Endothelial cell of umbilical vein (primary cell): ENCODE measurements at regions not wholly inside any gene's neighbourhood (a gene's known extent, or its start where the extent isn't known, plus 50 kb on each side); places are given as distances from the start of the nearest gene placed in this dataset.

ENCODE experiments used
- BruUV-seq: library from RNA; stranded (reverse); fragments of 400-500 nt; replicated peaks from 2 replicates; lab custom pipeline; 2021; lab: Mats Ljungman, UMichigan
- CTCF ChIA-PET: fragments of 300-600, 350-600 bp; sonication (Branson Sonifier 250); formaldehyde crosslinking; loops from one replicate; lab custom pipeline; 2021; ENCODE audit warnings: antibody characterized with exemption, inconsistent platforms; lab: Charles Lee
- POLR2A ChIA-PET: fragments of 300-600, 350-600 bp; sonication (Branson Sonifier 250); formaldehyde crosslinking; loops from one replicate; lab custom pipeline; 2021; ENCODE audit warnings: antibody characterized with exemption, inconsistent platforms; lab: Charles Lee
- DNase-seq: peaks from one replicate; pipeline ENCODE4 v3.0.0-alpha.2; 2011; ENCODE audit warnings: low read depth, low spot score
- FAIRE-seq: peaks from 2 replicates; lab custom pipeline; 2011; peaks lifted over from hg19 to GRCh38; lab: Jason Lieb, UNC
- H2AFZ ChIP-seq: 2 replicates; pipeline ENCODE4 v1.6.0; 2012; ENCODE audit warnings: low read depth, low read length, control low read depth, inconsistent platforms
- H3K27ac ChIP-seq: 2 replicates; pipeline ENCODE4 v1.5.1; 2011; ENCODE audit warnings: low read depth, mild to moderate bottlenecking, control low read depth, low read length, moderate library complexity; ENCODE audit not compliant: insufficient read depth
- H3K27me3 ChIP-seq, 2 experiments: 2 replicates each; pipeline versions ENCODE4 v1.6.0 to v1.6.1; 2011; ENCODE audit warnings: low read length in 2 of 2, mixed read lengths in 1 of 2; ENCODE audit not compliant: control insufficient read depth in 2 of 2, insufficient read depth in 2 of 2
- H3K36me3 ChIP-seq, 2 experiments: 2 replicates in 1 of 2; 3 replicates in 1 of 2; pipeline ENCODE4 v1.5.1; 2011; ENCODE audit warnings: low read length in 2 of 2, mild to moderate bottlenecking in 1 of 2, moderate library complexity in 1 of 2; ENCODE audit not compliant: control insufficient read depth in 2 of 2, insufficient read depth in 2 of 2; ENCODE audit errors: extremely low read depth in 1 of 2
- H3K4me1 ChIP-seq: 3 replicates; pipeline ENCODE4 v1.5.1; 2011; ENCODE audit warnings: mild to moderate bottlenecking, low read length; ENCODE audit not compliant: control insufficient read depth, insufficient read depth; ENCODE audit errors: extremely low read depth
- H3K4me2 ChIP-seq: 2 replicates; pipeline ENCODE4 v1.6.1; 2011; ENCODE audit warnings: low read length, control low read depth, mixed read lengths; ENCODE audit not compliant: insufficient read depth
- H3K4me3 ChIP-seq, 3 experiments: fragments of 200-600 bp in 1 of 3; sonication (generic), shearing (Covaris generic) in 1 of 3; replicated peaks in 1 of 3; 2 replicates each; pipeline ENCODE4 v1.5.1; 2011 to 2016; ENCODE audit warnings: control low read depth in 3 of 3, low read length in 3 of 3, mild to moderate bottlenecking in 2 of 3, inconsistent platforms in 1 of 3, low read depth in 1 of 3, moderate library complexity in 1 of 3; ENCODE audit not compliant: insufficient read depth in 1 of 3
- H3K79me2 ChIP-seq: 2 replicates; pipeline ENCODE4 v1.6.0; 2012; ENCODE audit warnings: low read length, inconsistent platforms; ENCODE audit not compliant: control insufficient read depth, insufficient read depth
- H3K9ac ChIP-seq: replicated peaks from 2 replicates; pipeline ENCODE3; 2011; ENCODE audit warnings: low read length, control low read depth; ENCODE audit not compliant: insufficient read depth; ENCODE audit errors: extremely low read depth
- H3K9me1 ChIP-seq: replicated peaks from 3 replicates; pipeline ENCODE4 v1.6.0; 2011; ENCODE audit warnings: mild to moderate bottlenecking, low read length; ENCODE audit not compliant: control insufficient read depth, insufficient read depth; ENCODE audit errors: extremely low read depth
- H3K9me3 ChIP-seq: replicated peaks from 2 replicates; pipeline ENCODE4 v1.5.1; 2012; ENCODE audit warnings: low read length, inconsistent platforms; ENCODE audit not compliant: control insufficient read depth, insufficient read depth
- H4K20me1 ChIP-seq: replicated peaks from 2 replicates; pipeline ENCODE3; 2011; ENCODE audit warnings: mild to moderate bottlenecking, low read length; ENCODE audit not compliant: control insufficient read depth, insufficient read depth; ENCODE audit errors: extremely low read depth
- EZH2 ChIP-seq: IDR thresholded peaks from 2 replicates; pipeline ENCODE4 v1.6.1; 2012; ENCODE audit warnings: borderline replicate concordance, low read depth, mild to moderate bottlenecking, moderate library complexity, low read length, inconsistent platforms; ENCODE audit not compliant: severe bottlenecking
- FOS ChIP-seq: IDR thresholded peaks from 2 replicates; pipeline ENCODE4 v1.6.1; 2011; ENCODE audit warnings: mild to moderate bottlenecking, low read length, moderate library complexity, borderline replicate concordance; ENCODE audit not compliant: insufficient read depth
- GATA2 ChIP-seq: IDR thresholded peaks from 2 replicates; pipeline ENCODE4 v1.7.0; 2011; ENCODE audit warnings: low read depth, mild to moderate bottlenecking, moderate library complexity, mixed read lengths, low read length; ENCODE audit not compliant: insufficient read length, insufficient read depth
- JUN ChIP-seq: IDR thresholded peaks from 2 replicates; pipeline ENCODE4 v1.6.1; 2011; ENCODE audit warnings: borderline replicate concordance, low read depth; ENCODE audit not compliant: insufficient read length, insufficient read depth
- MYC ChIP-seq: IDR thresholded peaks from one replicate; pipeline ENCODE4 v1.6.1; 2011; ENCODE audit warnings: mild to moderate bottlenecking, low read depth, low read length
- POLR2A ChIP-seq: IDR thresholded peaks from 2 replicates; pipeline ENCODE4 v1.6.1; 2012; ENCODE audit warnings: low read depth, mild to moderate bottlenecking, control low read depth, low read length
- POLR2AphosphoS5 ChIP-seq: IDR thresholded peaks from 2 replicates; pipeline ENCODE4 v1.6.1; 2012; ENCODE audit warnings: low read depth, mild to moderate bottlenecking, control low read depth, low read length, moderate library complexity; ENCODE audit not compliant: insufficient read depth
- dilution Hi-C: fragments of 300-500 bp; cut with MboI; formaldehyde crosslinking; loops from one replicate; pipeline ENCODE4 v1.15.0; 2019; ENCODE audit warnings: low sequenced_read_pairs; ENCODE audit not compliant: extremely low pct_ligation_motif_present
- intact Hi-C: fragments of 100-400 bp; cut with micrococcal nuclease; formaldehyde crosslinking; loops from one replicate; pipeline ENCODE4 v1.10.0; 2022
- TF ChIP-seq, protein P1 (sequence below): IDR thresholded peaks from 2 replicates; pipeline ENCODE4 v1.6.1; 2011; ENCODE audit not compliant: insufficient read depth, insufficient read length
- TF ChIP-seq, protein P2 (sequence below), 2 donors: IDR thresholded peaks; 1 replicate in 1 of 2; 2 replicates in 1 of 2; pipeline ENCODE4 v1.5.1; 2011; ENCODE audit warnings: low read length in 2 of 2, mild to moderate bottlenecking in 2 of 2, moderate library complexity in 2 of 2, control low read depth in 1 of 2, inconsistent platforms in 1 of 2, low read depth in 1 of 2; ENCODE audit not compliant: insufficient read depth in 1 of 2; ENCODE audit errors: extremely low read depth in 1 of 2

DNA sequence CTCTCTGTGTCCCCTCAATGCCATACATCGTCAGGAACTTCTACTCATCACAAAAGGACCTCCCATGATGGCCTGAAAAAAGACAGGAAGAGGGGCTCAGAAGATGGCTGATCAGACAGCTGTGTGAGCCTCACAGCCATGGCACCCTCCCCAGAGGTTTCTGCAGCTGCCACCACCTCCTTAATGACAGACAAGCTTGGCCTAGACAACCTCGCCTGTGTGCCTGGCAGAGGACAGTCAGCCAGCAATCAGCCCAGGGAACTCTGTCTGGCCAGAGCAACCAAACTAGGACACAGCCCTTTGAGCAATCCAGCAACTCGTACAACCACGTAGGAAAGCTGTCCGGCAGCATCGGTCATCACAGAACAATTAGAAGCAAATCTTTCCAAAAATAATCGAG lies 54.2 kb upstream of the MED9 start:
- no peak overlapping the region for H3K4me3 ChIP-seq
- no peaks in the 10 kb centered on the region for H4K20me1 ChIP-seq
- BruUV-seq: no TSS peak
- H3K27ac ChIP-seq: no peak overlapping the region
- peaks cover 0 to 2% of the 10 kb centered on the region in 2 experiments for H3K27me3 ChIP-seq
- peaks cover 13% of the 10 kb centered on the region for H3K4me1 ChIP-seq
- POLR2A ChIA-PET: no interaction called here
- intact Hi-C loops (no loop called here), dilution Hi-C loops (no loop called here)
- CTCF ChIA-PET: interaction anchor here (1.0 kb wide), 1 partner anchor 13 kb away, joined by 3 read pairs; no protein-coding TSS in a partner anchor
- TF ChIP-seq FOS: no peak
- TF ChIP-seq POLR2A: no peak
- TF ChIP-seq, protein P1, sequence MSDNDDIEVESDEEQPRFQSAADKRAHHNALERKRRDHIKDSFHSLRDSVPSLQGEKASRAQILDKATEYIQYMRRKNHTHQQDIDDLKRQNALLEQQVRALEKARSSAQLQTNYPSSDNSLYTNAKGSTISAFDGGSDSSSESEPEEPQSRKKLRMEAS: no peak
- TF ChIP-seq, protein P2, sequence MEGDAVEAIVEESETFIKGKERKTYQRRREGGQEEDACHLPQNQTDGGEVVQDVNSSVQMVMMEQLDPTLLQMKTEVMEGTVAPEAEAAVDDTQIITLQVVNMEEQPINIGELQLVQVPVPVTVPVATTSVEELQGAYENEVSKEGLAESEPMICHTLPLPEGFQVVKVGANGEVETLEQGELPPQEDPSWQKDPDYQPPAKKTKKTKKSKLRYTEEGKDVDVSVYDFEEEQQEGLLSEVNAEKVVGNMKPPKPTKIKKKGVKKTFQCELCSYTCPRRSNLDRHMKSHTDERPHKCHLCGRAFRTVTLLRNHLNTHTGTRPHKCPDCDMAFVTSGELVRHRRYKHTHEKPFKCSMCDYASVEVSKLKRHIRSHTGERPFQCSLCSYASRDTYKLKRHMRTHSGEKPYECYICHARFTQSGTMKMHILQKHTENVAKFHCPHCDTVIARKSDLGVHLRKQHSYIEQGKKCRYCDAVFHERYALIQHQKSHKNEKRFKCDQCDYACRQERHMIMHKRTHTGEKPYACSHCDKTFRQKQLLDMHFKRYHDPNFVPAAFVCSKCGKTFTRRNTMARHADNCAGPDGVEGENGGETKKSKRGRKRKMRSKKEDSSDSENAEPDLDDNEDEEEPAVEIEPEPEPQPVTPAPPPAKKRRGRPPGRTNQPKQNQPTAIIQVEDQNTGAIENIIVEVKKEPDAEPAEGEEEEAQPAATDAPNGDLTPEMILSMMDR (IDR thresholded peaks at IDR 0.05; ENCODE audit: extremely low read depth in 1 of 2, insufficient read depth in 1 of 2, low read depth in 1 of 2, low read length in 2 of 2): no peak
- no peak overlapping the region for H3K4me2 ChIP-seq
- H2AFZ ChIP-seq: no peak overlapping the region
- no peaks in the 10 kb centered on the region for H3K79me2 ChIP-seq
- H3K9me1 ChIP-seq: no peaks in the 10 kb centered on the region
- no peak for FAIRE-seq
- H3K9ac ChIP-seq: no peak overlapping the region
- no peaks in the 10 kb centered on the region for H3K36me3 ChIP-seq
- DNase-seq: no peak
- no peaks in the 10 kb centered on the region for H3K9me3 ChIP-seq

DNA sequence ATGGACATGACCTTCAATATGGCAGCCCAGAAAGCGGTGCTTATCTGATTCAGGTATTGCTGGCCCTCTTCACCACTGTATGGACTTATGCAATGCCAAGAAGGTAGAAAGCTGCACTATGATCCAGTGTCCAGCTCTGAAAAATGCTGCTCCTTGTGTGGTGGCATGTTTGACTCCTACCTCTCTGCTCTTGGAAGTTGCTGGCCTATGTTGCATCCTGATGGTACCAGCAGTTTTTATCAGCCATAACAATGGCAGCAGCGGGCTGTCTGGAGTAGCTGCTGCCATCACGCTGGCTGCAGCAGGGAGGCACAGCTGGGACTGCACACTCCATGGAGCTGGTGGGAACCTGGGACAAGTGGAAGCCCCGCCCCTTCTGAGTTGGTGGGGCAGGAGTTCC lies 53.1 kb upstream of the MED9 start:
- Histone ChIP-seq H3K4me2 (no peak overlapping the region), H3K27ac (no peak overlapping the region), H3K4me1 (peaks cover 10% of the 10 kb centered on the region), H3K9me3 (no peaks in the 10 kb centered on the region), H3K9ac (no peak overlapping the region), H3K4me3 (no peak overlapping the region), H3K9me1 (no peaks in the 10 kb centered on the region), H4K20me1 (no peaks in the 10 kb centered on the region), H3K36me3 (no peaks in the 10 kb centered on the region), H3K27me3 (peaks cover 0 to 5% of the 10 kb centered on the region in 2 experiments), H2AFZ (no peak overlapping the region), H3K79me2 (no peaks in the 10 kb centered on the region)
- no TSS peak for BruUV-seq
- ChIA-PET CTCF (interaction anchor here (1.0 to 1.4 kb wide), 3 partner anchors 12 to 42 kb away, joined by 3 to 5 read pairs (median 3); no protein-coding TSS in a partner anchor), POLR2A (no interaction called here)
- no peak for FAIRE-seq
- intact Hi-C loops (no loop called here), dilution Hi-C loops (no loop called here)
- no peak for TF ChIP-seq JUN
- TF ChIP-seq POLR2AphosphoS5: no peak
- TF ChIP-seq POLR2A: no peak
- TF ChIP-seq, protein P2 (IDR thresholded peaks at IDR 0.05; ENCODE audit: extremely low read depth in 1 of 2, insufficient read depth in 1 of 2, low read depth in 1 of 2, low read length in 2 of 2): no peak
- no peak for TF ChIP-seq EZH2
- TF ChIP-seq GATA2: no peak
- no peak for TF ChIP-seq MYC
- TF ChIP-seq FOS: no peak
- TF ChIP-seq, protein P1: no peak
- no peak for DNase-seq
